HuH-7.5 (cell line): ENCODE measurements at regions not wholly inside any gene's neighbourhood (a gene's known extent, or its start where the extent isn't known, plus 50 kb on each side); places are given as distances from the start of the nearest gene placed in this dataset.

Experiments
- DNase-seq: peaks from one replicate; pipeline ENCODE4 v3.0.0; 2011; ENCODE audit warnings: low spot score

- no peak for DNase-seq
Observed at GRCh38 chr16:9412915-9413264, 321.4 kb downstream of the HAPSTR1 start.

GRCh38 chr16:9415545-9415944 lies 324.1 kb downstream of the HAPSTR1 start:
- DNase-seq: no peak

GRCh38 chr16:9417898-9418297 lies 326.5 kb downstream of the HAPSTR1 start:
- DNase-seq: no peak

- DNase-seq: no peak
Observed at GRCh38 chr16:9419161-9419560, 327.7 kb downstream of the HAPSTR1 start.

- no peak for DNase-seq
Observed at GRCh38 chr16:9422762-9423513, 331.5 kb downstream of the HAPSTR1 start.

- no peak for DNase-seq
Observed at GRCh38 chr16:9425236-9425635, 333.8 kb downstream of the HAPSTR1 start.

GRCh38 chr16:9428355-9429005 lies 337.0 kb downstream of the HAPSTR1 start:
- no peak for DNase-seq

- no peak for DNase-seq
Observed at GRCh38 chr16:9429646-9430330, 338.3 kb downstream of the HAPSTR1 start.

GRCh38 chr16:9434659-9435058 lies 343.2 kb downstream of the HAPSTR1 start:
- no peak for DNase-seq

- DNase-seq: no peak
Observed at GRCh38 chr16:9436175-9436574, 344.7 kb downstream of the HAPSTR1 start.

GRCh38 chr16:9437115-9437514 lies 345.7 kb downstream of the HAPSTR1 start:
- DNase-seq: no peak

GRCh38 chr16:9438991-9439390 lies 347.5 kb downstream of the HAPSTR1 start:
- DNase-seq: no peak

- DNase-seq: no peak
Observed at GRCh38 chr16:9441012-9441411, 349.6 kb downstream of the HAPSTR1 start.

GRCh38 chr16:9443864-9444263 lies 352.4 kb downstream of the HAPSTR1 start:
- DNase-seq: no peak

- DNase-seq: no peak
Observed at GRCh38 chr16:9446471-9447194, 355.2 kb downstream of the HAPSTR1 start.

- no peak for DNase-seq
Observed at GRCh38 chr16:9447195-9447551, 355.7 kb downstream of the HAPSTR1 start.

GRCh38 chr16:9447699-9448098 lies 356.3 kb downstream of the HAPSTR1 start:
- DNase-seq: no peak

GRCh38 chr16:9449597-9449996 lies 358.2 kb downstream of the HAPSTR1 start:
- no peak for DNase-seq

- DNase-seq: no peak
Observed at GRCh38 chr16:9457215-9457614, 365.8 kb downstream of the HAPSTR1 start.

GRCh38 chr16:9458816-9459215 lies 367.4 kb downstream of the HAPSTR1 start:
- no peak for DNase-seq

GRCh38 chr16:9462984-9463383 lies 371.5 kb downstream of the HAPSTR1 start:
- DNase-seq: no peak

- DNase-seq: no peak
Observed at GRCh38 chr16:9463461-9463860, 372.0 kb downstream of the HAPSTR1 start.

GRCh38 chr16:9465161-9465560 lies 373.7 kb downstream of the HAPSTR1 start:
- no peak for DNase-seq
